GM10266 (cell line): ENCODE measurements at regions not wholly inside any gene's neighbourhood (a gene's known extent, or its start where the extent isn't known, plus 50 kb on each side); places are given as distances from the start of the nearest gene placed in this dataset.

ENCODE experiments used
- DNase-seq: peaks from one replicate; pipeline ENCODE4 v3.0.0; 2012; ENCODE audit errors: extremely low spot score
- CTCF ChIP-seq: IDR thresholded peaks from 2 replicates; pipeline ENCODE4 v1.5.1; 2012; ENCODE audit warnings: mild to moderate bottlenecking, low read depth; ENCODE audit not compliant: control insufficient read depth, insufficient read depth; ENCODE audit errors: missing control alignments

- no peak for DNase-seq
- no peak for TF ChIP-seq CTCF
Measured at GRCh38 chr10:88023676-88024075, 160.3 kb downstream of the PTEN start.

GRCh38 chr10:88026031-88026430 is 162.6 kb downstream of the PTEN start:
- no peak for DNase-seq

GRCh38 chr10:88027570-88027969 is 164.1 kb downstream of the PTEN start:
- no peak for TF ChIP-seq CTCF
- peak; percentile 20 for DNase-seq

More at GRCh38 chr10:88026031-88026430, 162.6 kb downstream of the PTEN start:
- no peak for TF ChIP-seq CTCF

GRCh38 chr10:88028072-88028471 is 164.6 kb downstream of the PTEN start:
- no peak for TF ChIP-seq CTCF
- DNase-seq = no peak

- DNase-seq = no peak
- no peak for TF ChIP-seq CTCF
Measured at GRCh38 chr10:88028654-88029053, 165.2 kb downstream of the PTEN start.

GRCh38 chr10:88032566-88032965 is 169.1 kb downstream of the PTEN start:
- DNase-seq = no peak
- TF ChIP-seq CTCF = no peak

- no peak for DNase-seq
- TF ChIP-seq CTCF = no peak
Measured at GRCh38 chr10:88033385-88033784, 170.0 kb downstream of the PTEN start.
